ENCODE measurements at regions not wholly inside any gene's neighbourhood (a gene's known extent, or its start where the extent isn't known, plus 50 kb on each side); places are given as distances from the start of the nearest gene placed in this dataset.

- DNase-seq = no peak
Measured at GRCh38 chr4:11518754-11519153, 90.1 kb upstream of the HS3ST1 start.

- no peak for DNase-seq
Measured at GRCh38 chr4:11514779-11515419, 86.2 kb upstream of the HS3ST1 start.

- DNase-seq = no peak
Measured at GRCh38 chr4:11514003-11514402, 85.3 kb upstream of the HS3ST1 start.

- DNase-seq = no peak
Measured at GRCh38 chr4:11512871-11513270, 84.2 kb upstream of the HS3ST1 start.

- no peak for DNase-seq
Measured at GRCh38 chr4:11511321-11511720, 82.6 kb upstream of the HS3ST1 start.

GRCh38 chr4:11507920-11508319, 79.2 kb upstream of the HS3ST1 start:
- DNase-seq = no peak

GRCh38 chr4:11506194-11506593, 77.5 kb upstream of the HS3ST1 start:
- no peak for DNase-seq

- no peak for DNase-seq
Measured at GRCh38 chr4:11505221-11505971, 76.7 kb upstream of the HS3ST1 start.

GRCh38 chr4:11503166-11503565, 74.5 kb upstream of the HS3ST1 start:
- DNase-seq = no peak

- no peak for DNase-seq
Measured at GRCh38 chr4:11497972-11498371, 69.3 kb upstream of the HS3ST1 start.

GRCh38 chr4:11497212-11497806, 68.6 kb upstream of the HS3ST1 start:
- DNase-seq = no peak

- no peak for DNase-seq
Measured at GRCh38 chr4:11496351-11496829, 67.7 kb upstream of the HS3ST1 start.

- no peak for DNase-seq
Measured at GRCh38 chr4:11495818-11496217, 67.1 kb upstream of the HS3ST1 start.

GRCh38 chr4:11495291-11495690, 66.6 kb upstream of the HS3ST1 start:
- no peak for DNase-seq

GRCh38 chr4:11494232-11494631, 65.5 kb upstream of the HS3ST1 start:
- no peak for DNase-seq

- DNase-seq = no peak
Measured at GRCh38 chr4:11489453-11490083, 60.9 kb upstream of the HS3ST1 start.

GRCh38 chr4:11488657-11489452, 60.2 kb upstream of the HS3ST1 start:
- DNase-seq = no peak

GRCh38 chr4:11487868-11488544, 59.3 kb upstream of the HS3ST1 start:
- no peak for DNase-seq

GRCh38 chr4:11487139-11487538, 58.4 kb upstream of the HS3ST1 start:
- DNase-seq = no peak

- no peak for DNase-seq
Measured at GRCh38 chr4:11485926-11486325, 57.2 kb upstream of the HS3ST1 start.

GRCh38 chr4:11484531-11484930, 55.8 kb upstream of the HS3ST1 start:
- DNase-seq = no peak

- DNase-seq = no peak
Measured at GRCh38 chr4:11483046-11483445, 54.4 kb upstream of the HS3ST1 start.

Measured in occipital lobe (tissue), 1 donor.